Cardiac fibroblast (primary cell): ENCODE measurements at regions not wholly inside any gene's neighbourhood (a gene's known extent, or its start where the extent isn't known, plus 50 kb on each side); places are given as distances from the start of the nearest gene placed in this dataset.

Experiments used
- DNase-seq, 2 donors: peaks; one replicate each; pipeline versions ENCODE4 v3.0.0 to v3.0.0-alpha.2; 2010; ENCODE audit warnings: low read depth in 2 of 2
- H3K4me3 ChIP-seq, 2 donors: replicated peaks in 1 of 2; 1 replicate in 1 of 2; 2 replicates in 1 of 2; pipeline ENCODE4 v1.5.1; 2011; ENCODE audit warnings: low read depth in 2 of 2, low read length in 2 of 2, mild to moderate bottlenecking in 2 of 2, moderate library complexity in 1 of 2
- CTCF ChIP-seq: IDR thresholded peaks from one replicate; pipeline ENCODE4 v1.5.1; 2011; ENCODE audit warnings: low read depth, mild to moderate bottlenecking, low read length, inconsistent platforms

- TF ChIP-seq CTCF, result no peak
- no peak overlapping the region for H3K4me3 ChIP-seq
- no peak for DNase-seq
Observed at GRCh38 chr2:53004413-53004812, 763.2 kb upstream of the CHAC2 start.

GRCh38 chr2:52995424-52995823 is 772.2 kb upstream of the CHAC2 start:
- TF ChIP-seq CTCF, result no peak
- DNase-seq, result peak in 1 of 2 donors; percentile 1
- no peak overlapping the region for H3K4me3 ChIP-seq

GRCh38 chr2:52976143-52976949 is 791.3 kb upstream of the CHAC2 start:
- peak; percentile 44 for TF ChIP-seq CTCF
- H3K4me3 ChIP-seq, result no peak overlapping the region
- peak; percentile 13 to 14 for DNase-seq

GRCh38 chr2:52974127-52974526 is 793.5 kb upstream of the CHAC2 start:
- H3K4me3 ChIP-seq, result no peak overlapping the region
- TF ChIP-seq CTCF, result no peak
- DNase-seq, result no peak

- TF ChIP-seq CTCF, result no peak
- DNase-seq, result no peak
- H3K4me3 ChIP-seq, result no peak overlapping the region
Observed at GRCh38 chr2:52970642-52971041, 797.0 kb upstream of the CHAC2 start.

GRCh38 chr2:52968043-52968442 is 799.6 kb upstream of the CHAC2 start:
- no peak overlapping the region for H3K4me3 ChIP-seq
- TF ChIP-seq CTCF, result no peak
- DNase-seq, result no peak
